NOMO-1 (cell line): ENCODE measurements at regions not wholly inside any gene's neighbourhood (a gene's known extent, or its start where the extent isn't known, plus 50 kb on each side); places are given as distances from the start of the nearest gene placed in this dataset.

ENCODE experiments used
- DNase-seq, 2 experiments: peaks; one replicate each; lab custom pipeline; 2025; ENCODE audit not compliant: unreplicated experiment in 2 of 2; lab: John Stamatoyannopoulos, UW

DNA sequence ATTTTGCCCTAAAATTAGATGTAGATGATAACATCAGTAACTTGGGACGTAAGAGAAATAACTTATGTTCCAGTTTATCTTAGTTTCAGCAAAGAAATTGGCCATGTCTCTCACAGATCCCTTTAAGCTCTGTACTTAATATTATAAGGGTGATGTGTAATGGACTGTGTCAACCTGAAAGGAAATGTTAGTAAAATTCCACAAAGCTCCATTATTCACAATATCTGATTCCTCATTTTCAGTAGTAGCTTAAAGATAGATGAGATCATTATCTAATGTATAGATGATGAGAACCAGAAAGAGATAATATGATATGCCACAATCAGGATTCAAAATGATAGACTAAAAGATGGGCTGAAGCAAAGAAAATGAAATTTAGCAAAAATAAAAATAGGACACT is 316.8 kb upstream of the CHRM2 start:
- DNase-seq, result no peak

GRCh38 chr7:136549756-136550155 is 318.7 kb upstream of the CHRM2 start:
- no peak for DNase-seq

DNA sequence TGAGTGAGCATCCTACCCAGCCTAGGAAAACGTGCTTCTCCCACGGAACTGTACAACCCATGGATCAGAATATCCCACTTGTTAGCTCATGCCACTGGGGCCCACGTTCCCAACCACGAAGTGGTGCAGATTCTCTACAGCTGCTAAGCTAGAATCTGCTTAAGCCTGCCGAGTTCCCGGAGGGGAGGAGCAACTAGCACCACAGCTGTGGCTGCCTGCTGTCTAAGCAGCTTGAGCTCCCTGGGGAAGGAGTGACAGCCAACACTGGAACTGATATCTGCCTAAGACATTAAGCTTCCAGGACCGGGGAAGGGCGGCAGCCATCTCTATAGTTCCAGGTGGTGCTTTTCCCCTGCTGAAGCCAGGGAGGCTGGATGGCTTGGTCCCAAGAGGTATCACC is 334.7 kb upstream of the CHRM2 start:
- DNase-seq, result no peak

- no peak for DNase-seq
These were observed 337.6 kb upstream of the CHRM2 start for GRCh38 chr7:136530831-136531230.

DNA sequence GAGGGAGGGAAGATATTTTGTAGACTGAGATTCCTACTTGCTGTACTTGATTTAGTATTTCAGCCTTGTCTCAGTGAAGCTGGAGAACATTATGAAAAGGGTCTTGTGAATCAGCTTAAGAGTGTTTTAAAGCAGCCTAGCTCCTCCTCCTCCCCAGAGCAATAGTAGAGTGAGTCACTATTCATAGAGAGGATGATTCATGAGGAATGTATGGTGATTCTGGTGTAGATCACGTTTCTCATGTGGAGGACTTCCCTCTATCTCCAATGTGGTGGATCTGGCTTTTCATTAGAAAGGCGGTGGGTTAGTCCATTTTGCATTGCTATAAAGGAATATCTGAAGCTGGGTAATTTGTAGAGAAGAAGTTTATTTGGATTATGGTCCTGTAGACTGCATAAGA is 340.1 kb upstream of the CHRM2 start:
- no peak for DNase-seq

GRCh38 chr7:136527554-136527953 is 340.9 kb upstream of the CHRM2 start:
- no peak for DNase-seq

DNA sequence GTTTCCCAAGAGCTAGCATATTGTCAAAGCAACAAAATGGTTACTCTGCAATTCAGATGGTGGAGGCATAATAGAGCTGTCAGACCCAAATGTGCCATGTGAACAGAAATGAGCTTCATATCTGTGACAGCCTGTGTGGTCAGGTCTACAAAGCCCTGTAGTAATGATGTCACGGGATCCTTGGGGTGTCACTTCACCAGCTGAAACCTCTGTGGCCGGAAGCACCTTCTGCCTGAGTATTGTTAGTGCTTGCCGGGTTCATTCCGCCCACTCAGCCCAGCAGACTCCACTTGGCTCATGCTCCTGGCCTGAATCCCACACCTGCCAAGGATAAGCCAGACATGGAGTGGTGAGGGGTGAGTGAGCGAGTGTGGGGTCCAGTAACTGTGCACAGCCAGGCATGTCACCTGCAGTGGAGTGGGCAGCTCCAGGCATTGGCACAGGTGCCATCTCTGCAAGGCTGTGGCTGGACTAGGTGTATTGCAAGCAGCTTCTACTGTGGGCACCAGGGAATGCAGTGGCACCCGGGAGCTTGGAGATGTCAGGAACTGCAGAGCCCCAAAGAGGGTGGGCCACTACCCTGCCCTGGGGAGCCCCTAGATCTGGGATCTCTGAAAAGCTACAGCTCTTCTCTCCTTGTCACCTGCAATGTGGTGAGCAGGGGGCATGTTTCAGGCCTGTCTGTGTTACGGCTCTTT is 341.9 kb upstream of the CHRM2 start:
- no peak for DNase-seq

- no peak for DNase-seq
These were observed 344.9 kb upstream of the CHRM2 start for GRCh38 chr7:136523571-136523970.

GRCh38 chr7:136517971-136518370 is 350.5 kb upstream of the CHRM2 start:
- no peak for DNase-seq

DNA sequence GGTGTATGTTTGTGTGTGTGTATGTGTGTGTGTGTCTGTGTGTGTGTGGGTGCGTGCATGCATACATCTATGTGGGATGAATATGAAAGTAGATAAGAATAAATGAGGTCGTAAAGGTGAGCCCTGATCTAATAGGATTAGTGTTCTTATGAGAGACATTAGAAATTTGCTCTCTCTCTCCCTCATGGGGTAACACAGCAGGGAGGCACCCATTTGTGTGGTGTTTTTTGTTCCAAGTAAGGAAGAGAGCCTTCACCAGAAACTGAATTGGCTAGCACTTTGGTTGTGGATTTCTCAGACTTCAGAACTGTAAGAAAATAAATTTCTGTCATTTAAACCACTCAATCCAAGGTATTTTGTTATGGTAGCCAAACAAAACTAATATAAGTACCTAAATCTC is 353.7 kb upstream of the CHRM2 start:
- no peak for DNase-seq

DNA sequence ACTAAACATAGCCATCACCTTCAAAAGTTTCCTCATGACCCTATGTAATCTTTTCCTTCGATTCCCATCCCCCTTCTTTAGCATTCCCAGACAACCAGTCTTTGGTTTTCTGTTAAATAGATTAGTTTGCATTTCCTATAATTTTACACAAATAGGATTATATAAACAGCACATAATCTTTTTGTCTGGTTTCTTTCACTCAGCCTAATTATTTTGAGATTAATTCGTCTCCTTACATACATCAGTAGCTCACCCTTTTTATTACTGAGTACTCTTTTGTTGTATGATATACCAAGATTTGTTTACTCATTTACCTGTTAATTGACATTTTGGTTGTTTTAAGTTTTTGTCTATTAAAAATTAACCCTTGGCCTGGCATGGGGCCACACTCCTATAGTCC is 354.7 kb upstream of the CHRM2 start:
- no peak for DNase-seq

GRCh38 chr7:136509466-136509865 is 359.0 kb upstream of the CHRM2 start:
- no peak for DNase-seq

DNA sequence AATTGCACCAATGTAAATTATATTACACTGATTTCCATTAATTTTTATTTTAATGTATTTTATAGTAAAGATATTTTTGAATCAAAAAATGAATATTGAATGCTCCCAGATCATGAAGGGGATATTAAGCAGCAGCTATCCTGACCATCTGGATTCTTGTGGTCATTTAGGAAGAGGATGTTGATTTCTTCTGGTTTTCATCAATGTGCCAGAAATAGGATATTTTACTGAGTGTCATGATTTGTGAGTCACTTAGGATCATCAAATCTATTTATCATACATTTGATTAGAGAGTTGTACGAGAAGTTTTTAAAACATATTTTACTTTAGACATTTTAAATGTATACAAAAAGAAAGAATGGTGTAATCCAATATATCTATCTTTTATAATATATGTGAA is 366.3 kb upstream of the CHRM2 start:
- no peak for DNase-seq

DNA sequence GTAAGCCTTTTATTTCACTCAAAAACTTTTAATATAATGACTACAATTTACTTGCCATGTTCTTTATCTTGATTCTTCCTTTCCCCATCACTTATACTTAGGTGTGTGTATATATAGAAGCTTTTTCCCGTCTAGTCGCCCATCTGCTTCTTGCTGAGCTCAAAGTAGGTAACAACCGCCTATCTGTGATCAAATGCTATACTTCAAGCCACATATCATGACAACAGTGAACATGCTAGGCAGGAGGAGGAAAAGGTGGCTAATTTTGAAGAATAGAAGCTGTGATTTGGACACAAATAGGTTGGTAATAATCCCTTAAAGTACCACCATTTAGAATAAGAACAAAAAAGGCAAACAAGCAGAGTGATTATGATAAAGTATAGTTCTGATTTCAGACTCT is 367.3 kb upstream of the CHRM2 start:
- no peak for DNase-seq

DNA sequence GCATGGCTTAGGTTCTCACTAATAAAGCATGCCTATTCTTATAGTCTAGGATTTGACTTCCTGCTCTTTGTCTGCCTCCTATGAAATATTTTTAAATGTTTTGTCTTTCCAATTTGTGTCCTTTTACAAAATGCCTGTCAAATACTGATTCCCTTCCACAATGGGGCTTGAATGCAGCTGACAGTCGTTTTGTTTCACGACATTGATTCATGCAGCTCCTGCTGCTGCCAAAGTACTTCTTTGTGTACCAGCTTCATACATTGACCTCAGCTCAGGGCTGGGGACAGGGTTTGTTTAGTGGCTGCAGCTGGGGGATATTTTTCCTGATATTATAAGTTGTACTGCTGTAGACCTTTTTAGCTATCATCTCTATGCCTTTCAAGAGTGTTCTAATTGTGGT is 371.9 kb upstream of the CHRM2 start:
- DNase-seq, result no peak

GRCh38 chr7:136495081-136495480 is 373.4 kb upstream of the CHRM2 start:
- no peak for DNase-seq

DNA sequence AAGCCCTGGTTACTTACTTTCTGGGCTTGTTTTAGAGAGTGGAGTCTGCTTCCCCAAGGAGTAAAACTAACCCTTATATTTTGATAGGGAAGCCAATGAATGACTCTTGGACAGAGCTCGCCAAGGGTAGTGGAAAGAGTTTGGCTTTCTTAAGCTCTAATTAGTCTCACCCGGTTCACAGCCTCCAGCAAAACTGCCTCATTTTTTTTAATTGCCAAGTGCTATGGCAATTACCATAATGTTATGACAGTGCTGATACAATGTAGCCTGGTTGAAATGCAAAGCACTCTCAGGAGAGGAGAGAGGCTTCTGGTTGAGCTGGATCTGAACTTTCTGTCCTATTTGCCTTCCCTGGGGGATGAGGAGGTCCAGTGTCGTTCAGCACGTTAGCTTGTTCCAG is 376.1 kb upstream of the CHRM2 start:
- DNase-seq, result no peak

GRCh38 chr7:136489808-136490207 is 378.6 kb upstream of the CHRM2 start:
- no peak for DNase-seq

DNA sequence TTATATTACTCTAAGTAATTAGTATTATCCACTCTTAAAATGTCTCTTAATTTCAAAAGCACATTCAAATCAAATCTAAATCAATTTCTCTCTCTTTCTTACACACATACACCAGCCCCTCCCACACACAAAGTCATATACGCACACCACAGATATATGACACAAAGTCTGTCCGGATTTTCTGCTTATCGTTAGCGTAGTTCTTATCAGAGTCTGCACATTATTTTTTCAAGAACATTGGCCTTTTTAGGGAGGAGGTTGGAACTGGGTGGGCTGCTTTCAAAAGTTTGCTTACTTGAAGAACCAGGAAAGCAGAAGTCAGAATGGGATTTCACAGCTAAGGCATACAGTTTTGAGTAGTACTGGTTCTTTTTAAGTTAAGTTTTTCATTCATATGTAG is 387.6 kb upstream of the CHRM2 start:
- no peak for DNase-seq

DNA sequence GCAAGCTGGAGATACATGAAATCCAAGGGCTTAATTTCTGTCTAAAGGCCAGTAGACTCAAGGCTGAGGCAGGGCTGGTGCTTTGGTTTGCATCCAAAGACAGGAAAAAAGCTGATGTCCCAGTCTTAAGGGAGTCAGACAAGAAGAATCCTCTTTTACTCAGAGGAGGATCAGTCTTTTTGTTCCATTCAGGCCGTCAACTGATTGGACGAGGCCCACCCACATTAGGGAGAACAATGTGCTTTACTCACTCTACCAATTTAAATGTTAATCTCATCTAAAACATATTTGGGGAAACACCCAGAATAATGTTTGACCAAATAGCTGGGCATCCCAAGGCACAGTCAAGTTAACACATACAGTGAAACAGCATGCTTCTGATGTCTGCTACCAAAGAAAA is 388.5 kb upstream of the CHRM2 start:
- DNase-seq, result no peak

GRCh38 chr7:136470179-136470578 is 398.3 kb upstream of the CHRM2 start:
- no peak for DNase-seq

- no peak for DNase-seq
These were observed 415.5 kb upstream of the CHRM2 start for GRCh38 chr7:136452949-136453348.

DNA sequence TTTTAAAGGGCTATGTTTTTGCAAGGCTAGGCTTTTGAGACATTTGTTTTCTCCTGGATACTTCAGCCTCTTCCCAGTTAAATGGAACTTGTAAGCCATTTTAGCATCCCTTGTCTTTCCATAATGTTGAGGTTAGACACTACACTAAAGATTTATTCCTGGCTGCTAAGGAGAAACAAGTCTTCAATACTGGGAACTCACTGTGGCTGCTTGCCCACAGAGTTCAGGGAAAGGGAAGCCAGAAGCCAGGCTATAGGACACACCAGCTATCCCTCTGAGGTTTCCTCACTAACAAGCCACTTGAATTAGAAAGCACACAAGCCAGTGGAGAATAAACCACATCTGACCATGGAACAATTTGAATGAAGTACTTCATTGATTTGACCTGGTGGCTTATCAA is 421.7 kb upstream of the CHRM2 start:
- DNase-seq, result no peak
